Limb (tissue), 2 donors: ENCODE measurements at regions not wholly inside any gene's neighbourhood (a gene's known extent, or its start where the extent isn't known, plus 50 kb on each side); places are given as distances from the start of the nearest gene placed in this dataset.

Experiments used
- DNase-seq, 2 donors: peaks; one replicate each; pipeline ENCODE4 v3.0.0-alpha.2; 2016; ENCODE audit errors: extremely low spot score in 2 of 2

DNA sequence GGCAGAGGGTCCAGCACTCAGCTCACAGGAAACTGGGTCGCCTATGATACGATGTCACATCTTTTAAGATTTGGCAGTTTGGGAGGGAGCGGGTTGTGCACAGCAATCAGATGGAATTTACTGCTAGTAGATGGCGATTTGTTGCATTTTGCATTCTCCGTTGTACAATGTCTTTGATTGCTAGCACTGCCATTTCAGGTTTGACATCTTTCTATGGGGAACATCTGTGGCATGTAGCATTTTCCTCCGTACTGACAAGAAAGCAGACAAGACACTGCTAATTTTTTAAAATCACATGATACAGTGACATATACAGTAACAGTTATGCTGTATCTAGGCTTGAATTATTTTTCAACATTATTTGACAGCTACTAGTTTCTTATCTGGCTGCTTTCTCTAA is 119.7 kb upstream of the PCSK2 start:
- DNase-seq: no peak

DNA sequence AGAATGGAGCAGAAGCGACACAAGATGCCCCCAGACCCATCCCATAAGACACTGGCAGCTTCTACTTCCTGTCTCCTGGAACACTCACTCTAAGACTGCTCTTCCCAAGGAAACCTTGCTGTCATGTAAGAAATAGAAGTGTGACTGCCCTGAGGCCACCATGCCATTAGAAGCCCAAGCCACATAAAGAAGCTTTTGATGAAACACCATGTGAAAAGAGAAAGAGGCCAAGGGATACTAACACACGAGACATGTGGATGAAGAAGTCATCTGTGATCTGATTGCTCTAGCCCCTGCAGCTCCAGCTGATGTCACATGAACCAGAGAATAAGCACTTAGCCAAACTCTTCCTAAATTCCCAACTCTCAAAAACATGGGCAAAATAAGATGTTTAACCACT is 117.9 kb upstream of the PCSK2 start:
- DNase-seq: no peak

GRCh38 chr20:17109307-17109706 is 117.5 kb upstream of the PCSK2 start:
- no peak for DNase-seq

- no peak for DNase-seq
Measured at GRCh38 chr20:17128206-17128605, 98.6 kb upstream of the PCSK2 start.

- no peak for DNase-seq
Measured at GRCh38 chr20:17129089-17129488, 97.8 kb upstream of the PCSK2 start.

GRCh38 chr20:17137692-17138091 is 89.1 kb upstream of the PCSK2 start:
- no peak for DNase-seq

DNA sequence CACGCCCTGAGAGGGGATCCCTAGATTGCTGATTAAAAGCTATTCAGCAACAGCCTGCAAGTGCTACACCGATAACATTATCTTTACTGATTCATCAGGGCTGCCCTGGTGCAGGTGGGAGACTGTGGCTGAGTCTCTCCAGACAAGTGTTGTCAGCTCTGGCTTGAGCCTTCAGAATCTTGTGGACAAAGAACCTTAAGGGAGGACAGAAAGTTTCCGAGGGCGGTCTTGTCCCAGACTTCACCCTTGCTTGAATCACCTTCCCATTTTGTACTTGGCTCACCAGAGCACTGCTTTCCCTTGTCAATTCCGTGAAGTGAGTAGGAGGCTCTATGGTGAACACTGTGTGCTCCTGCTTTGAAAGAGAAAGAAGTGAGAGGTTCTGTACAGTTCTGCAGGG is 88.6 kb upstream of the PCSK2 start:
- no peak for DNase-seq

DNA sequence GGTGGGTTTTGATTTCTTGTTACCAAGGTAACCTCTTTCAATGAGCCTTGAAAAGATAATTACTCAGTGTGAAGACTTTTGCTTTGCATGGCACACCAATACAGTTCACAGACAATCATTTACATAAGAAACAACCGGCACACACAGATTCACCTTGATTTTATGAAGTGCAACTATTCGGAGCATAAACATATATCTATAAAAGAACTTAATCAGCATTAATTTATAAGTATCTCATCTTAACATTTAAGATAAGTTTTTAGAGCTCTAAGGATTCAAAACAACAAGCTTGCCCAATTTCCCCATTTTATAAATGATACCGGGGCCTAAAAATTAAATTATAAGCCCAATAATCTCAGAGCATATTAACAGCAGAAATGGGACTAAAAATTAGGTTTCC is 85.9 kb upstream of the PCSK2 start:
- no peak for DNase-seq

GRCh38 chr20:17141568-17141967 is 85.3 kb upstream of the PCSK2 start:
- no peak for DNase-seq

DNA sequence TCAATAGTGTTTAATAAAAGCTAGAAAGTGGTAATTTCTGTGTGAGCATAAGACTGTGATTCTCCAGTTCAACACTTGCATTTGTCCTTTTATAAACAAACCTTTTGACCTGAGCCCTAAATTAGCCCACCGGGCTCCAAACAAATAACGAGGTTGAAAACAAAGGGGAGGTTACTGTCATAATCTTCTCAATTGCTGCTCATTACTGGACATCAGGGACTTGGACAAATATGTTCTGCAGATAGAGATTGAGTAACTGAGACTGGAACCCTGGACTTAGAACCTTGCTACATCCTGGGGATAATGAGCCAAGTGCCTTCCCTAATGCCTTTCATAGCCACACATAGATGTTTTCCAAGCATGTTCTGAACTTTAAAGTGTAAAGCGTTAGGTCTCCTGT is 84.2 kb upstream of the PCSK2 start:
- no peak for DNase-seq

GRCh38 chr20:17150858-17151257 is 76.0 kb upstream of the PCSK2 start:
- DNase-seq: no peak

DNA sequence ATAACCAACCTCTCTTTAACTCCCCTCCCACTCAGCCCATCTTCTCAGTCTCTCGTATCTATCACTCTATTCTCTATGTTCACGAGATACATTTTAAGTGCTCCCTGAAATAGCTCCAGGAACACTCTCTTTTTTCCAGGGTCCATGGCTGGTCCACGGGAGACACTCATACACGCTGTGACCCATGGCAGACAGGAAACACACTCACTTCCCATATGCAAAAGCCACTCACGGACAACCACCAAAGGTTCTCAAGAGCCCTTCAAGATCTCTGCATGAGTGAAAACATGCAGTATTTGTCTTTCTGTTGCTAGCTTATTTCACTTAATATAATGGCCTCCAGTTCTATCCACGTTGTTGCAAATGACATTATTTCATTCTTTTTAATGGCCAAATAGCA is 71.4 kb upstream of the PCSK2 start:
- DNase-seq: no peak

DNA sequence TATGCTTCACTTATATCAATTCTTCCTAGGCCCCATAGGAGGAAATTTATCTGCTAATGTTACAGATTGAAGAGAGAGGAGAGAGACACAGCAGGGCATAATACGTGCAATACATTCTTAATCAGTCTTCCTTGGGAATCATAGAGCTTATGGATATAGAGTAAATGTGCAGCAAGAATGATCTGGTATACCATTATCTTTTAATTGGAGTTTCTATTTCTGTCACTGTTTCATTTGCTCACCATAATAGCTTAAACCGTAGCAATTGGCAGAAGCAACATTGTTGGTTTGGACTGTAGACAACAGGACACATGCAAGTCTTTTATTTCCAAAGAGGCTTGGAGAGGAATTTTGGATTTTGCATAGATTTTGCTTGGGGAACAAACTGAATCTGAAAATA is 68.1 kb upstream of the PCSK2 start:
- no peak for DNase-seq

GRCh38 chr20:17161673-17162481 is 65.0 kb upstream of the PCSK2 start:
- peak in 1 of 2 donors; percentile 77 for DNase-seq

GRCh38 chr20:17168026-17168612 is 58.7 kb upstream of the PCSK2 start:
- no peak for DNase-seq

- DNase-seq: peak in 1 of 2 donors; percentile 38
Measured at GRCh38 chr20:17169585-17170136, 57.2 kb upstream of the PCSK2 start.

- no peak for DNase-seq
Measured at GRCh38 chr20:17171746-17172280, 55.0 kb upstream of the PCSK2 start.

DNA sequence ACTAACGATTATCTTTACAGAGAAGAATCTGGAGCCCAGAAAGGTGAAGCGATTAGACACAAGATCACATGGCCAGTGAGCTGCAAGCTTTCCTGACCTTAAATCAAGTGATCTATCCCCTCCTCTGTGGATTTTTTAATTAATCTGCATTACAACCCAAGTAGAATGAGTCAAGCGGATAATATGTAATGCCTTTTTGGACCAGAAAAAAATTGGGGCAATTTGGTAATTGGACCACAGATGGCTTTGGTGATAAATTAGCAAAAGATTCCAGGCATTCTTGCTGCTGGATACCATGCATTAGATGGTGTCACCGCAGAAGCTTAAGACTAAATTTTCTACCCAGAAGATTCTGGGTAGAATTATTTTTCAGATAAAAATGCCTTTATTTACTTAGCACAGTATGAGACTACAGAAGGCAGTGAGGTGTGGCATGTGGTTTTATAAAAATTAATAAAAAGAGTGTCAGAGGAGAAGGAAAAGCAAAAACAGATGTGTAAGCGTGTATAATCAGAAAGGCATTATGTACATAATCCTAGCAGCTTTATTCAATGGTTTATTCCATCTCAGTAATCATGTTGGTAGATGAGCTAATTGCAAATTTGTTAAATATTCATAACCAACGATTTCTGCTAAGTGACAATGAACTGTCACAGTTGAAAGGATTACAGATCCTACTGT is 53.9 kb upstream of the PCSK2 start:
- DNase-seq: no peak
